ENCODE measurements at regions not wholly inside any gene's neighbourhood (a gene's known extent, or its start where the extent isn't known, plus 50 kb on each side); places are given as distances from the start of the nearest gene placed in this dataset.
"Not testable (repeated sequence)": the region's sequence is repeated elsewhere in the genome, so short reads cannot be mapped to it uniquely, and the experiment has no call there.

DNA sequence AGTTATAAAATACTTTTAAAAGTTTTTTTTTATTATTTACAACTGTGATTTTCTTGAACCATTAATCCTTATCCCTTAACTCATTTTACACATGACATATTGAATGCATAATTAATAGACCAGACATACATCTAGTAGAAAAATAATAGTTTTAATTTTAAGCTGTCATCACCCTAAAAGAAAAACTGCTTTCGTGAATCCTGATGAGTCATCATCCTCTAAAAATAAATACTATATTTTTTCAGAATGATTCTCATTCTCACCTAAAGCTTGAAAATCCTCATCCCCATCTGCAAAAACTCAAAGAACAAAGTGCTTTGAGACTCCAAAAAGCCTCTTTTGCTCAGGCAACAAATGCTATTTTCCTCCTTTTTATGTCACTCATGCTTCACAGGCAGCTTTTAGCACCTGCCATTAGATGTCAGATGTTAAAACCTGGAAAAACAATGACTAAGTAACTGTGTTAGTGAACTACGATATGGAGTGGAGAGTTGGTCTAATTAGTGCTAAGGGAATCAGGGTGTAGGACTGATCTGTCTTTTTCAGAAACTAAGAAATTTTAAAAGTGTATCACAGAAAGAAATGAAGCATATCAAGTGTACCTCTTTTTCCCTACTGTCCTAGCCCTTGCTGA lies 297.6 kb downstream of the TMX3 start:
- H3K27me3 ChIP-seq (ENCODE audit: control insufficient read depth, insufficient read depth, low read length): no peaks in the 10 kb centered on the region

DNA sequence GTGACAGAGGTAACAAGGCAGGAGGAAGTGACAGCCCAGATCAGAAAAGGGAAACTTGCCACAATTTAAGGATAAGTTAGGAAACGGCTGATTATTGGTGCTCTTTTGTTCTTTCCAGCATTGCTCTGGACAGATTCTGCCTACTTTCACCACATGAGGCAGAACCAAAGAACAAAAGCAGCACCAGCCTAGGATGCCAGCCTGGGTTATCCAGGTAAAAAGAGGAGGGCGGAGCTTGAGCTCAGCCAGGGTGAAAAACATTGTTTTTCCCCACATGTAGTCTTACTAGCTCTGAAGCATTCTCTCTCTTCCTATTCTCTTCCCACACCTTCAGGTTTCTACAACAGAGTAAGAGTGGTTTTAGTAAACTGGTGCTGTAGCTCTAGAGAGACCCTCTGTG lies 300.5 kb downstream of the TMX3 start:
- H3K4me3 ChIP-seq (ENCODE audit: insufficient read depth, low read depth, low read length): no peak overlapping the region
- no peak for DNase-seq
- no peaks in the 10 kb centered on the region for H3K27me3 ChIP-seq (ENCODE audit: control insufficient read depth, insufficient read depth, low read length)
- H3K36me3 ChIP-seq (replicated peaks; ENCODE audit: control insufficient read depth, insufficient read depth, low read length): no peaks in the 10 kb centered on the region

More for the DNA sequence above, 297.6 kb downstream of the TMX3 start:
- DNase-seq: no peak
- no peaks in the 10 kb centered on the region for H3K36me3 ChIP-seq (replicated peaks; ENCODE audit: control insufficient read depth, insufficient read depth, low read length)
- H3K4me3 ChIP-seq (ENCODE audit: insufficient read depth, low read depth, low read length): no peak overlapping the region

GRCh38 chr18:68409576-68409975 lies 305.3 kb downstream of the TMX3 start:
- H3K4me3 ChIP-seq (ENCODE audit: insufficient read depth, low read depth, low read length): no peak overlapping the region
- DNase-seq: no peak
- no peaks in the 10 kb centered on the region for H3K36me3 ChIP-seq (replicated peaks; ENCODE audit: control insufficient read depth, insufficient read depth, low read length)
- no peaks in the 10 kb centered on the region for H3K27me3 ChIP-seq (ENCODE audit: control insufficient read depth, insufficient read depth, low read length)

GRCh38 chr18:68406761-68407160 lies 308.1 kb downstream of the TMX3 start:
- H3K27me3 ChIP-seq (ENCODE audit: control insufficient read depth, insufficient read depth, low read length): no peaks in the 10 kb centered on the region
- no peak overlapping the region for H3K4me3 ChIP-seq (ENCODE audit: insufficient read depth, low read depth, low read length)
- H3K36me3 ChIP-seq (replicated peaks; ENCODE audit: control insufficient read depth, insufficient read depth, low read length): no peaks in the 10 kb centered on the region
- DNase-seq: no peak

DNA sequence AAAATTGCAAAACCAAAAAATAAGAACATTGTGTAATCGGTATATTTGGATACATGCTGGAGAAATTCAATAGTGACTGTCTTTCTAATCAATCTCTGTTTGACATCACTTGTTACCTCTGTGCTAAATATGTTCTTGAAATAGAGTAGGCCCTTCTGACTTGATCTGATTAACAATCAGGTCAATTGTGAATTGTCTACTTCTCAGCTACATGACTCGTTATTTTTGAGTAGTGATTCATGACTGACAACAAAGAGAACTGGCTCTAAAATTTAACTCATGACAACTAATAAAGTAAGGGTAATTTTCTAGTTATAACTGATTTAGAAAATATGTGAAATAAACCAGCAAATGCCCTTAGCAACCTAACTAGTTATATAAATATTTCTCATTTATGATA lies 312.1 kb downstream of the TMX3 start:
- no peak for DNase-seq
- Histone ChIP-seq H3K4me3 (ENCODE audit: insufficient read depth, low read depth, low read length) (no peak overlapping the region), H3K36me3 (replicated peaks; ENCODE audit: control insufficient read depth, insufficient read depth, low read length) (no peaks in the 10 kb centered on the region), H3K27me3 (ENCODE audit: control insufficient read depth, insufficient read depth, low read length) (no peaks in the 10 kb centered on the region)

GRCh38 chr18:68400889-68401288 lies 314.0 kb downstream of the TMX3 start:
- no peak for DNase-seq
- Histone ChIP-seq H3K27me3 (ENCODE audit: control insufficient read depth, insufficient read depth, low read length) (no peaks in the 10 kb centered on the region), H3K4me3 (ENCODE audit: insufficient read depth, low read depth, low read length) (no peak overlapping the region), H3K36me3 (replicated peaks; ENCODE audit: control insufficient read depth, insufficient read depth, low read length) (no peaks in the 10 kb centered on the region)

DNA sequence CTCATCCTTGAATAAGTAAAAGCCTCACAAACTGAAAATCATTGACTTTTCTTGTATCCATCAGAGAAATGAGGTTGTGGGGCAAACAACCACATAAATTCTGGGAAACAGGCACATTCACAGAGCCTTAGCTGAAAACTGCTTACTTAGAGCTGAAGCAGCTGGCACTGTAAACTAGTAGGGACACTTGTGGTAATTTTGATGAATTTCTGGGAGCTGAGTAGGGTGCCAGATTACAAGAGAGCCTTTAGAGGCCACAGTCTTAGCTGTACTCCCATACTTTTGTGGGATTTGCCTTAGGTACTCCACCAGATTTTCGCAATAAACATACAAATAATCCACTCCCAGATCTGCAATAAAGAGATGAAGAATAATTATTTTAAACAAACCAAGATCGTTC lies 315.2 kb downstream of the TMX3 start:
- Histone ChIP-seq H3K36me3 (replicated peaks; ENCODE audit: control insufficient read depth, insufficient read depth, low read length) (no peaks in the 10 kb centered on the region), H3K27me3 (ENCODE audit: control insufficient read depth, insufficient read depth, low read length) (no peaks in the 10 kb centered on the region), H3K4me3 (ENCODE audit: insufficient read depth, low read depth, low read length) (no peak overlapping the region)
- no peak for DNase-seq

- no peaks in the 10 kb centered on the region for H3K36me3 ChIP-seq (replicated peaks; ENCODE audit: control insufficient read depth, insufficient read depth, low read length)
- no peak for DNase-seq
- H3K27me3 ChIP-seq (ENCODE audit: control insufficient read depth, insufficient read depth, low read length): no peaks in the 10 kb centered on the region
- H3K4me3 ChIP-seq (ENCODE audit: insufficient read depth, low read depth, low read length): no peak overlapping the region
Measured at GRCh38 chr18:68397241-68398035, 317.5 kb downstream of the TMX3 start.

- no peaks in the 10 kb centered on the region for H3K27me3 ChIP-seq (ENCODE audit: control insufficient read depth, insufficient read depth, low read length)
- no peak for DNase-seq
- no peak overlapping the region for H3K4me3 ChIP-seq (ENCODE audit: insufficient read depth, low read depth, low read length)
- H3K36me3 ChIP-seq (replicated peaks; ENCODE audit: control insufficient read depth, insufficient read depth, low read length): no peaks in the 10 kb centered on the region
Measured at GRCh38 chr18:68394705-68395104, 320.2 kb downstream of the TMX3 start.

DNA sequence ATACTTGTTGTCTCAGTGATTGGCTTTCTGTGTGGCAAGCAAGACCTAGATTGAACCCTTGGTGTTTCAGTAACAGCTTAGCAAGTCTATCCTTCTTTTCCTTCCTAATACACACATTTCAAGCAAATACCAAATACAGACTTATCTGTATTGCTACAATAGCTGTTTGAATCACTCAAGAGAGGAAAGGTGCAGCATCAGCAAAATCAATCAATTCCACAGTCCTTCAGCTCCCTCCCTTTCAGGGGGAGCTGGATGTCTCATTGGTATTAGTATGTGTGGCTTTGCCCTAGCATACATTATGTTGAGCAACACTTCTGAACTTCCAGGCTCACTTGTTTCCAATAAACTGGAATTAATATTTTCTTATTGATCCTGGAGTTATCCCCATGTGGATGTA lies 323.1 kb downstream of the TMX3 start:
- Histone ChIP-seq H3K27me3 (ENCODE audit: control insufficient read depth, insufficient read depth, low read length) (no peaks in the 10 kb centered on the region), H3K4me3 (ENCODE audit: insufficient read depth, low read depth, low read length) (no peak overlapping the region), H3K36me3 (replicated peaks; ENCODE audit: control insufficient read depth, insufficient read depth, low read length) (no peaks in the 10 kb centered on the region)
- no peak for DNase-seq

DNA sequence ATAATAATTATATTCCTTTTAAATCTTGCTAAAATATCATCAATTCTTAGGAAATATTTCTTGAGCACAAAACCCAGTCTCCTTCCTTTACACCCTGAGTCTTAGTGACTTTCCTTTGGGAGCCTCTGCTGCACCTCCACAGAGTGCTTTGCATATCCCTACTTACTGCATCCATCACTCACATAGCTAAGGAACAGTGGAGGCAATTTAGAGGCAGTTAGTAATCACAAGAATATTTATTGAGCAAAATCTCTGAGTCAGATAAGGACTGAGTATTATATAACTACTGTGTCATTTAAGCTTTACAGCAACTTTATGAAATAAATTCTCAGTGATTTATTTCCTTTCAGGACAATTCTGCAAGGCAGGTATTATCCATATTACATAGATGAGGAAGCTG lies 327.7 kb downstream of the TMX3 start:
- no peak for DNase-seq
- Histone ChIP-seq H3K27me3 (ENCODE audit: control insufficient read depth, insufficient read depth, low read length) (no peaks in the 10 kb centered on the region), H3K36me3 (replicated peaks; ENCODE audit: control insufficient read depth, insufficient read depth, low read length) (no peaks in the 10 kb centered on the region), H3K4me3 (ENCODE audit: insufficient read depth, low read depth, low read length) (no peak overlapping the region)

DNA sequence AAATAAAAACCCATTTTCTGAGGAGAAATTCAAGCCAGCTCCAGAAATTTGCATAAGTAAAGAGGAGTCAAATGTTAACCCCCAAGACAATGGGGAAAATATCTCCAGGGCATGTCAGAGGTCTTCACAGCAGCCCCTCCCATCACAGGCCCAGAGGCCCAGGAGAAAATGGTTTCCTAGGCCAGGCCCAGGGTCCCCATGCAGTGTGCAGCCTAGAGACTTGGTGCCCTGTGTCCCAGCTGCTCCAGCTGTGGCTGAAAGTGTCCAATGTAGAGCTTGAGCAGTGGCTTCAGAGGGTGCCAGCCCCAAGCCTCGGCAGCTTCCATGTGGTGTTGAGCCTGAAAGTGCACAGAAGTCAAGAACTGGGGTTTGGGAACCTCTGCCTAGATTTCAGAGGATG lies 330.9 kb downstream of the TMX3 start:
- not testable (repeated sequence) for H3K27me3 ChIP-seq (ENCODE audit: control insufficient read depth, insufficient read depth, low read length); DNase-seq; H3K4me3 ChIP-seq (ENCODE audit: insufficient read depth, low read depth, low read length); H3K36me3 ChIP-seq (replicated peaks; ENCODE audit: control insufficient read depth, insufficient read depth, low read length)

DNA sequence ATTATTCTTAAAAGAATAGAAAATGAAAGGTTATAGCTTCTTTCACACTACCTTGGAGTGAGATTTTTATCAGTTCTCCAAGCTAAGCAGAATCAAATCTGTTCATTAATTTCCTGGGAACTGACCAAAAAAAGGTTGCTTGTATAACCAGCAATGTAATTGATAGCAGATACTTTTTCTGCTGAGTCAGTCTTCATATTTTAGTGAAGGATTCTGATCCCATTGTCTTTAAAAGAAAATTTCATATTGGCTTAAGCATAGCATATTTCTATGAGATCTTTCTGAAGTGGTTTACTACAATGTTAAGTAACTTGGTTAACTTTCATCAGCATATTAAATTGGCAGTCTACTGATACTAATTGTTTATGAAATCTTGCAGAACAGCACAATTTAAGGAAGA lies 338.0 kb downstream of the TMX3 start:
- Histone ChIP-seq H3K4me3 (ENCODE audit: insufficient read depth, low read depth, low read length) (no peak overlapping the region), H3K36me3 (replicated peaks; ENCODE audit: control insufficient read depth, insufficient read depth, low read length) (no peaks in the 10 kb centered on the region), H3K27me3 (ENCODE audit: control insufficient read depth, insufficient read depth, low read length) (no peaks in the 10 kb centered on the region)
- no peak for DNase-seq

- Histone ChIP-seq H3K27me3 (ENCODE audit: control insufficient read depth, insufficient read depth, low read length) (no peaks in the 10 kb centered on the region), H3K36me3 (replicated peaks; ENCODE audit: control insufficient read depth, insufficient read depth, low read length) (no peaks in the 10 kb centered on the region), H3K4me3 (ENCODE audit: insufficient read depth, low read depth, low read length) (no peak overlapping the region)
- no peak for DNase-seq
Measured at GRCh38 chr18:68362907-68363306, 352.0 kb downstream of the TMX3 start.

DNA sequence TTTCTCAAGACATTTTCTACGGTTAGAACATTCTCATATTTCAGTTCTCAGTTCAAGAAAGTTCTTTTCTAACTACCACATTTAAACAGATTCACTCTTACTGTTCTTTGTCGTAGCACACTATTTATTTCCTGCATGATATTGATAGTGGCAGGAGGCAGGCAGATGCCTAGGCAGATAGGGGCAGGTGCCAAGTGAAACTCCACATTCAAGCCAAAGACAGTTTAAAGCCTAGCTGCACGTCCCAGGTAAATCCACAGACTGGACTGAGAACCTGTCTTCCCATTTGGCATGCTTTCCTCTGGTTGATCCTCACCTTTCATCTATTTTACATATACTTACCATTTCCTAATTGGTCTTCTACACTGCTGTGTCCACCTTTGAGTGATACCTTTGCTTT lies 359.3 kb downstream of the TMX3 start:
- Histone ChIP-seq H3K27me3 (ENCODE audit: control insufficient read depth, insufficient read depth, low read length) (no peaks in the 10 kb centered on the region), H3K4me3 (ENCODE audit: insufficient read depth, low read depth, low read length) (no peak overlapping the region), H3K36me3 (replicated peaks; ENCODE audit: control insufficient read depth, insufficient read depth, low read length) (no peaks in the 10 kb centered on the region)
- no peak for DNase-seq
